Sigmoid colon (tissue), 6 donors: ENCODE measurements at regions not wholly inside any gene's neighbourhood (a gene's known extent, or its start where the extent isn't known, plus 50 kb on each side); places are given as distances from the start of the nearest gene placed in this dataset.

Source experiments
- DNase-seq: peaks from one replicate; pipeline ENCODE4 v3.0.0-alpha.2; 2019
- H3K27ac ChIP-seq, 4 donors: fragments of 200-600 bp; sonication (generic); one replicate each; pipeline ENCODE4 v1.5.1; 2016 to 2019; ENCODE audit warnings: mild to moderate bottlenecking in 1 of 4
- H3K27me3 ChIP-seq, 3 donors: fragments of 200-600 bp; sonication (generic); one replicate each; pipeline ENCODE4 v1.5.1; 2019; ENCODE audit warnings: mild to moderate bottlenecking in 1 of 3
- H3K36me3 ChIP-seq, 4 donors: fragments of 200-600 bp; sonication (generic); one replicate each; pipeline ENCODE4 v1.5.1; 2016 to 2019
- H3K4me1 ChIP-seq, 4 donors: fragments of 200-600 bp; sonication (generic); one replicate each; pipeline ENCODE4 v1.5.1; 2017 to 2019
- H3K4me3 ChIP-seq, 4 donors: fragments of 200-600 bp; sonication (generic); one replicate each; pipeline ENCODE4 v1.5.1; 2017 to 2019; ENCODE audit warnings: mild to moderate bottlenecking in 2 of 4, moderate library complexity in 1 of 4
- H3K9me3 ChIP-seq, 4 donors: fragments of 200-600 bp in 3 of 4; sonication (generic) in 3 of 4; one replicate each; pipeline versions ENCODE4 v1.5.1 to v1.6.1; 2013 to 2019
- EP300 ChIP-seq, 4 donors: sonication (generic); formaldehyde crosslinking; IDR thresholded peaks; one replicate each; pipeline ENCODE4 v1.6.1; 2017; ENCODE audit warnings: antibody characterized with exemption in 4 of 4
- POLR2A ChIP-seq, 2 donors: fragments of 450-650 bp; IDR thresholded peaks; one replicate each; pipeline ENCODE4 v1.6.1; 2016; ENCODE audit warnings: antibody characterized with exemption in 2 of 2, mild to moderate bottlenecking in 2 of 2, moderate library complexity in 2 of 2
- POLR2AphosphoS5 ChIP-seq, 4 donors: sonication (generic); formaldehyde crosslinking; IDR thresholded peaks; one replicate each; pipeline ENCODE4 v1.6.1; 2017; ENCODE audit warnings: antibody characterized with exemption in 4 of 4
- WGBS, 2 donors: extraction: QIAGEN DNeasy Blood & Tissue Kit; methylation state at CpG; one replicate each; pipeline ENCODE4 v1.1.7; 2013; 5-methylcytosine and 5-hydroxymethylcytosine counted together
- intact Hi-C: fragments of 100-400 bp; cut with DNase I; formaldehyde crosslinking; loops from one replicate; pipeline ENCODE4 v1.15.1; 2023
- TF ChIP-seq, protein P1 (sequence below), 4 experiments: fragments of 450-650 bp in 3 of 4; fragments of 200-600 bp in 1 of 4; IDR thresholded peaks; one replicate each; pipeline ENCODE4 v1.5.1; 2016 to 2019; ENCODE audit warnings: antibody characterized with exemption in 4 of 4, mild to moderate bottlenecking in 3 of 4, moderate library complexity in 2 of 4
- donor health status: healthy with polysubstance abuse.
- donor health status: healthy.

GRCh38 chr7:36792421-36792820, 68.1 kb upstream of the AOAH start:
- Histone ChIP-seq H3K4me1 (no peaks in the 10 kb centered on the region), H3K27ac (no peak overlapping the region), H3K9me3 (no peaks in the 10 kb centered on the region), H3K4me3 (no peak overlapping the region), H3K27me3 (no peaks in the 10 kb centered on the region), H3K36me3 (no peaks in the 10 kb centered on the region)
- intact Hi-C loops, result no loop called here
- WGBS, 2 donors, result 85% methylated on average over 5 of the region's 5 CpGs
- TF ChIP-seq POLR2AphosphoS5 (IDR thresholded peaks at IDR 0.05), result no peak
- TF ChIP-seq EP300 (IDR thresholded peaks at IDR 0.05), result no peak
- TF ChIP-seq POLR2A (IDR thresholded peaks at IDR 0.05), result no peak
- TF ChIP-seq, protein P1, sequence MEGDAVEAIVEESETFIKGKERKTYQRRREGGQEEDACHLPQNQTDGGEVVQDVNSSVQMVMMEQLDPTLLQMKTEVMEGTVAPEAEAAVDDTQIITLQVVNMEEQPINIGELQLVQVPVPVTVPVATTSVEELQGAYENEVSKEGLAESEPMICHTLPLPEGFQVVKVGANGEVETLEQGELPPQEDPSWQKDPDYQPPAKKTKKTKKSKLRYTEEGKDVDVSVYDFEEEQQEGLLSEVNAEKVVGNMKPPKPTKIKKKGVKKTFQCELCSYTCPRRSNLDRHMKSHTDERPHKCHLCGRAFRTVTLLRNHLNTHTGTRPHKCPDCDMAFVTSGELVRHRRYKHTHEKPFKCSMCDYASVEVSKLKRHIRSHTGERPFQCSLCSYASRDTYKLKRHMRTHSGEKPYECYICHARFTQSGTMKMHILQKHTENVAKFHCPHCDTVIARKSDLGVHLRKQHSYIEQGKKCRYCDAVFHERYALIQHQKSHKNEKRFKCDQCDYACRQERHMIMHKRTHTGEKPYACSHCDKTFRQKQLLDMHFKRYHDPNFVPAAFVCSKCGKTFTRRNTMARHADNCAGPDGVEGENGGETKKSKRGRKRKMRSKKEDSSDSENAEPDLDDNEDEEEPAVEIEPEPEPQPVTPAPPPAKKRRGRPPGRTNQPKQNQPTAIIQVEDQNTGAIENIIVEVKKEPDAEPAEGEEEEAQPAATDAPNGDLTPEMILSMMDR (IDR thresholded peaks at IDR 0.05), result no peak
- DNase-seq, result no peak

GRCh38 chr7:36790311-36790787, 66.1 kb upstream of the AOAH start:
- DNase-seq, result no peak
- no peak overlapping the region for H3K4me3 ChIP-seq
- H3K36me3 ChIP-seq, result no peaks in the 10 kb centered on the region
- WGBS, 2 donors, result 69 to 79% methylated on average over 10 of the region's 10 CpGs
- intact Hi-C loops, result no loop called here
- no peaks in the 10 kb centered on the region for H3K27me3 ChIP-seq
- H3K9me3 ChIP-seq, result no peaks in the 10 kb centered on the region
- TF ChIP-seq, protein P1 (IDR thresholded peaks at IDR 0.05), result no peak
- TF ChIP-seq POLR2A (IDR thresholded peaks at IDR 0.05), result no peak
- no peak for TF ChIP-seq EP300 (IDR thresholded peaks at IDR 0.05)
- no peak for TF ChIP-seq POLR2AphosphoS5 (IDR thresholded peaks at IDR 0.05)
- no peaks in the 10 kb centered on the region for H3K4me1 ChIP-seq
- H3K27ac ChIP-seq, result no peak overlapping the region

DNA sequence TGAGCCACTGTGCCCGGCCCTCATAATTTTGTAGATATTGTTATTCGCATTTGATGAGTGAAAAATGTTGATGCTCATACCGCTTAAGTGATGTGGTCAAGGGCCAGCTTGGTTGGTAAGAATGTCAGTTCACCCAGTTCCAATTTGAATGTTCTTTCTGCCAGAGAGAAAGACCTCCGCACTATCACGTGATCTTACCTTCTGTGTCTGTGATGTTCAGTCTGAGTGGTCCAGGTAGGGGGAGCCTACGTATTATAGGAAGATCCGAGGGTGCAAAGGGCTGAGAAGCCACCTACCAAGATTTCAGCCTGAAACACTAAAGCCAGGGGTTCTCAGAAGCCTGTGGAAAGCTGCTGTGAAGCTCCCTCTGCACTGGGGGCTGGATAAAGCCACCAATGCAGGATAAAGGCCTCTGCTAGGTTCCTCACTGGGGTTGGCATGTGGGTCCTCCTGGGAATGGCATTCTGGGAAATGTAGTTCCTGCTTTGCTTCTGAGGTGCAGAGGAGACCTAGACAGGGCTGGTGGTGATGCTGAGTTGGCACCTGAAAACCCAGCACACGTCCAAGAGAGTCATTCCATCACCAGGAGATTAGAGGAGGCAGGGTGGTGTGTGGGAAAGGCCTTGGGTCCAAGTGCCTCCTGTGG, 64.7 kb upstream of the AOAH start:
- TF ChIP-seq POLR2AphosphoS5 (IDR thresholded peaks at IDR 0.05), result no peak
- TF ChIP-seq POLR2A (IDR thresholded peaks at IDR 0.05), result no peak
- TF ChIP-seq, protein P1 (IDR thresholded peaks at IDR 0.05), result no peak
- TF ChIP-seq EP300 (IDR thresholded peaks at IDR 0.05), result no peak
- Histone ChIP-seq H3K36me3 (no peaks in the 10 kb centered on the region), H3K4me3 (no peak overlapping the region), H3K27me3 (no peaks in the 10 kb centered on the region), H3K4me1 (no peaks in the 10 kb centered on the region), H3K27ac (no peak overlapping the region), H3K9me3 (no peaks in the 10 kb centered on the region)
- DNase-seq, result no peak
- intact Hi-C loops, result no loop called here
- WGBS, 2 donors, result 92 to 93% methylated on average over 8 of the region's 8 CpGs

- 74 to 90% methylated on average over 1 of the region's 1 CpG for WGBS, 2 donors
- no peak for DNase-seq
- Histone ChIP-seq H3K9me3 (no peaks in the 10 kb centered on the region), H3K36me3 (no peaks in the 10 kb centered on the region), H3K4me1 (no peaks in the 10 kb centered on the region), H3K27me3 (no peaks in the 10 kb centered on the region), H3K4me3 (no peak overlapping the region), H3K27ac (no peak overlapping the region)
- TF ChIP-seq POLR2A (IDR thresholded peaks at IDR 0.05) (no peak), POLR2AphosphoS5 (IDR thresholded peaks at IDR 0.05) (no peak), EP300 (IDR thresholded peaks at IDR 0.05) (no peak)
- TF ChIP-seq, protein P1 (IDR thresholded peaks at IDR 0.05), result no peak
- intact Hi-C loops, result no loop called here
Observed at GRCh38 chr7:36787933-36788378, 63.7 kb upstream of the AOAH start.
